Stimulated activated CD4-positive, alpha-beta T cell treated with anti-CD3 and anti-CD28 coated beads, TNF-alpha, amount 100 ng/mL, for 4 hours (primary cell): ENCODE measurements at regions not wholly inside any gene's neighbourhood (a gene's known extent, or its start where the extent isn't known, plus 50 kb on each side); places are given as distances from the start of the nearest gene placed in this dataset.

ENCODE experiments used
- DNase-seq, 3 experiments: peaks; one replicate each; pipeline ENCODE4 v3.0.0-alpha.2; 2020; ENCODE audit warnings: low read depth in 3 of 3

DNA sequence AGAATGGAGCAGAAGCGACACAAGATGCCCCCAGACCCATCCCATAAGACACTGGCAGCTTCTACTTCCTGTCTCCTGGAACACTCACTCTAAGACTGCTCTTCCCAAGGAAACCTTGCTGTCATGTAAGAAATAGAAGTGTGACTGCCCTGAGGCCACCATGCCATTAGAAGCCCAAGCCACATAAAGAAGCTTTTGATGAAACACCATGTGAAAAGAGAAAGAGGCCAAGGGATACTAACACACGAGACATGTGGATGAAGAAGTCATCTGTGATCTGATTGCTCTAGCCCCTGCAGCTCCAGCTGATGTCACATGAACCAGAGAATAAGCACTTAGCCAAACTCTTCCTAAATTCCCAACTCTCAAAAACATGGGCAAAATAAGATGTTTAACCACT lies 117.9 kb upstream of the PCSK2 start:
- no peak for DNase-seq

GRCh38 chr20:17109307-17109706 lies 117.5 kb upstream of the PCSK2 start:
- DNase-seq = no peak

DNA sequence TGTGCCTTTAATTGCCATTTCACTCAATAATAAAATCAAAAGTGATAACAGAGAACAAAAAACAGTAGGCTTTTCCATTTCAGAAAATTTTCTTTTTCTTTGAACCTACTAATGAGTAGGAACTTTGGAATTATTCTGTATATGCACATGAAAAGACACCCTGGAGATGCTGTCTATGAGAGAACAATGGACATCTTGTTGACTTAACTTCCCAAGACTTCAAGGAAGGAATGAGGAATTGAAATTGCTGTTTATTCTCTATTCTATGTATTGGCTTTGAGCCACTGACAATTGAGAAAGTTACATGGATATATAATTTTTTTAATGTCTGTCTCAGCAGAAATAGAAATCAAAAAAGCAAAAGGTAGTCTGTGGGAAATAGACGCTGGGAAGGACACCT lies 98.6 kb upstream of the PCSK2 start:
- no peak for DNase-seq

DNA sequence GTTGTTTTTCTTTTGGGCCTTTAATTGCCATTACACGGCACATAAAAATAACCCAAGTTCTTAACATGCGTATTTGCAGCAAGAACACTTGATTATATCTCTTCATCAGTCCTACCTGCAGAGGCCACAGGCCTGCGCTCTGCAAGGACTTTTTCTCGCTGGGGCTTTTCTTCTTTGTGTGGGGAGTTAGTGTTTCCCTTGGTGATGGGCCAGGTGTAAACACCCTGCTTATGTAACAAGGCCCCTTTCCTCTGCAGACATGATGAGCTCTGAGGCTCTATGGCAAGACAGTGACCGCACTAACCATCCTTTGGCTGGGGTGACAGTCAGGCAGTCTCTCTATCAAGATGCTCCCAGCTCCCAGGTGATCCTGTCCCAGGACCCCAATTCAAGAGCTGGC lies 97.8 kb upstream of the PCSK2 start:
- DNase-seq = no peak

- no peak for DNase-seq
Measured at GRCh38 chr20:17137692-17138091, 89.1 kb upstream of the PCSK2 start.

- no peak for DNase-seq
Measured at GRCh38 chr20:17138237-17138636, 88.6 kb upstream of the PCSK2 start.

GRCh38 chr20:17140894-17141293 lies 85.9 kb upstream of the PCSK2 start:
- DNase-seq = no peak

GRCh38 chr20:17141568-17141967 lies 85.3 kb upstream of the PCSK2 start:
- DNase-seq = no peak

DNA sequence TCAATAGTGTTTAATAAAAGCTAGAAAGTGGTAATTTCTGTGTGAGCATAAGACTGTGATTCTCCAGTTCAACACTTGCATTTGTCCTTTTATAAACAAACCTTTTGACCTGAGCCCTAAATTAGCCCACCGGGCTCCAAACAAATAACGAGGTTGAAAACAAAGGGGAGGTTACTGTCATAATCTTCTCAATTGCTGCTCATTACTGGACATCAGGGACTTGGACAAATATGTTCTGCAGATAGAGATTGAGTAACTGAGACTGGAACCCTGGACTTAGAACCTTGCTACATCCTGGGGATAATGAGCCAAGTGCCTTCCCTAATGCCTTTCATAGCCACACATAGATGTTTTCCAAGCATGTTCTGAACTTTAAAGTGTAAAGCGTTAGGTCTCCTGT lies 84.2 kb upstream of the PCSK2 start:
- DNase-seq = no peak

- DNase-seq = no peak
Measured at GRCh38 chr20:17150858-17151257, 76.0 kb upstream of the PCSK2 start.

DNA sequence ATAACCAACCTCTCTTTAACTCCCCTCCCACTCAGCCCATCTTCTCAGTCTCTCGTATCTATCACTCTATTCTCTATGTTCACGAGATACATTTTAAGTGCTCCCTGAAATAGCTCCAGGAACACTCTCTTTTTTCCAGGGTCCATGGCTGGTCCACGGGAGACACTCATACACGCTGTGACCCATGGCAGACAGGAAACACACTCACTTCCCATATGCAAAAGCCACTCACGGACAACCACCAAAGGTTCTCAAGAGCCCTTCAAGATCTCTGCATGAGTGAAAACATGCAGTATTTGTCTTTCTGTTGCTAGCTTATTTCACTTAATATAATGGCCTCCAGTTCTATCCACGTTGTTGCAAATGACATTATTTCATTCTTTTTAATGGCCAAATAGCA lies 71.4 kb upstream of the PCSK2 start:
- no peak for DNase-seq

DNA sequence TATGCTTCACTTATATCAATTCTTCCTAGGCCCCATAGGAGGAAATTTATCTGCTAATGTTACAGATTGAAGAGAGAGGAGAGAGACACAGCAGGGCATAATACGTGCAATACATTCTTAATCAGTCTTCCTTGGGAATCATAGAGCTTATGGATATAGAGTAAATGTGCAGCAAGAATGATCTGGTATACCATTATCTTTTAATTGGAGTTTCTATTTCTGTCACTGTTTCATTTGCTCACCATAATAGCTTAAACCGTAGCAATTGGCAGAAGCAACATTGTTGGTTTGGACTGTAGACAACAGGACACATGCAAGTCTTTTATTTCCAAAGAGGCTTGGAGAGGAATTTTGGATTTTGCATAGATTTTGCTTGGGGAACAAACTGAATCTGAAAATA lies 68.1 kb upstream of the PCSK2 start:
- no peak for DNase-seq

DNA sequence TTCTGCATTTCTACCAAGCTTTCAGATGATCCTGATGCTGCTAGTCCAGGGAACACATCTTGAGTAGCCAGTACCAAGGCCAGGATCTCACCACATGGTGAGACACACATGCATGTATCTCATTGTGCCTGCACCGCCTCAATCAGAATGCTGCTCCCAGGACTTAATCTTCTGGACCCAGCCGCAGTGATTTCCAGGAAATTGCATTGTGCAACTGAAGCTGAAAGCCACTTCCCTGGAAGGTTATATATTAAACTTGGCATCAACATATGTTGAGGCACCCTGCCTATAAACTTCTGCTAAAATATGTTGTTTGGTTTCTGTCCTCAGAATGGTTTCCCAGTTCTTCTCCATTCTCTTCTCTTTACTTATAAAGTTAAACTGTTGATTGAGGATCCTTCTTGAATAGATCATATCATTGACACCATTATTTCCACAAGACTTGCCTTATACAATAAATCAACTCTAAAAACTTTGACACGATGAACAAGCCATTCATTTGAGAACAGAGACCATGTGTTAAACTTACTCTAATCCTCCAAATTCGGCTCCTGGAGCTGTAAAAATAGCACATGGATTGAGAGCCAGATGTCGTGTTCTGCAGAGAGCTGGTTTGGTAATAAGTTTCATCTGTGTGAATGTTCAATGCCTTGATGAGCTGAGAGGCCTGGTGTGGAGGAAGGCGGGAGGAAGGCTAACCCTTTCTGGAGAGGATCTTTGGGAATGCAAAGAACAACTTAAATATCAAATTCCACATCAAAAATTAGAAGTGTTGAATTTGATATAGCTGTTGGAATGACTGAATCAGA lies 65.0 kb upstream of the PCSK2 start:
- DNase-seq = no peak

DNA sequence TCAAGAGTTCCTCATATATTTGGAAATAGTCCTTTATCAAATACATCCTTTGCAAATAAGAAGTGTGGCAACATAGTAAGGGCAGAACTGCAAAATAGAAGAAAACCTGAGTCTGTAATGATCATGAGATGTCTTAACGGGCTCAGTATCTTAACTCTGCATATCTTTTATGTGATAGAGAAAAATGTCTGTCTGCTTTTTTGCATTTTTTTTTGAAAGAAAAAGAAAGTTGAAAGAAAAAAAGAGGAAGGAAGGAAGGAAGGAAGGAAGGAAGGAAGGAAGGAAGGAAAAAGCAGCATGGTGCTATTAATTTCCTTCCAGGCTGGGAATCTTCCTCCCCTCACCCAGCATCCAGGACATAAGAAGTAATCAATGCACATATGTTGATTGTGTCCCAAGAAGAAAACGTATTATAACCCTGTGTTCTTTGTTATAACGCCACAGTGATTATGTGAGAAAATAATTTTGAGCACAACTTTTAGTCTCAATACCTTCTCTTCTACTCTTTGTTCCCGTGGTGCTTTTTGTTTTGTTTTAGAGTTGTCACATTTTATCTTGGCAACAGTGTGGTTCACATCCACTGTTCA lies 58.7 kb upstream of the PCSK2 start:
- DNase-seq = no peak

DNA sequence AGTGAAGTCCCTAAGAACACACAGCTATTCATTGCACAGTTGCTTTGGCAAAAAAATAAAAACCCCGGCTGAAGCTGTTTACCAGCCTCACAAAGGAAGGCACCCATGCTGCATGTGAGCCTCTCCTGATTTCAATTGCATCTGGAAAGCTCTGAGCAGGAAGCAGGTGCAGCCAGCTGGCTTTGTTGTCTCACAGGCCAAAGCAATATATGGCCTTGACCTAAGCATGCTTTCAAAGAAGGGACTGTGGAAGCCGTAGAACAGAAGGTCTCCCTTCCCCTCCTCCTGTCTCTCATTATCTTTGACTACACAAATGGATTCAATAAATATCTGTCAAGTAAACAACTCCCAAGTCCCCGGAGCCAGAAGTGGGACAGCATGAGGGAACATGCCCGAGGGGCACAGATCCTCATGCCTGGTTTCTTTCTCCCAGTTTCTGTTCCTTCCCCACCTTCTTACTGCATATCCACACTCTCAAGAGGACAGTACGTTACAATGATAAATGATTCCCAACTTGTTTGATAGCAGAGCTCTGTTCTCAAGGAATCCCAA lies 57.2 kb upstream of the PCSK2 start:
- no peak for DNase-seq

DNA sequence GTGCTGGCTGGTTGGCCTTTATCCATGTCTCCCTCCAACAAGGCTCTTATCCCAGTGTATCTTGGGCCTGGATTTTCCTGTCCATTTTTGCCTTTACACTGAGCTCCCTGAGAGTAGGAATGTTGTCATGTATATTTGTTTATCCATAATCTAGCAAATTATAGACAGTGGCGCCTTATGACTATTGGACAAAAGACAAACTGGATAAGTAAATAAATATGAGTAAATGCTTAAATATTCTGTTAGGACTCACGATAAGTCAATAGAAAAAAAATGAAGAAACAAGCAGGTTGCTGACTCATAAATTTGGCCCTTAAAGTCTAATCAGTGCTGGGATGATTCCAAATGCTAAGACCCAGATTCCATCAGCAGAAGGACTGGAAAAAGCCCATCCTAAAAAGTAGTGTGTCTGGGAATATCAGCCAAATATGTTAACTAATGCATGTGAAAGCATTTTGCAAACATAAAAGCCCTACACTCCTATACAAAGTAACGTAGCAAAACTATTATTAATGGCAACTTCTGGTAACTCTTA lies 55.0 kb upstream of the PCSK2 start:
- no peak for DNase-seq

DNA sequence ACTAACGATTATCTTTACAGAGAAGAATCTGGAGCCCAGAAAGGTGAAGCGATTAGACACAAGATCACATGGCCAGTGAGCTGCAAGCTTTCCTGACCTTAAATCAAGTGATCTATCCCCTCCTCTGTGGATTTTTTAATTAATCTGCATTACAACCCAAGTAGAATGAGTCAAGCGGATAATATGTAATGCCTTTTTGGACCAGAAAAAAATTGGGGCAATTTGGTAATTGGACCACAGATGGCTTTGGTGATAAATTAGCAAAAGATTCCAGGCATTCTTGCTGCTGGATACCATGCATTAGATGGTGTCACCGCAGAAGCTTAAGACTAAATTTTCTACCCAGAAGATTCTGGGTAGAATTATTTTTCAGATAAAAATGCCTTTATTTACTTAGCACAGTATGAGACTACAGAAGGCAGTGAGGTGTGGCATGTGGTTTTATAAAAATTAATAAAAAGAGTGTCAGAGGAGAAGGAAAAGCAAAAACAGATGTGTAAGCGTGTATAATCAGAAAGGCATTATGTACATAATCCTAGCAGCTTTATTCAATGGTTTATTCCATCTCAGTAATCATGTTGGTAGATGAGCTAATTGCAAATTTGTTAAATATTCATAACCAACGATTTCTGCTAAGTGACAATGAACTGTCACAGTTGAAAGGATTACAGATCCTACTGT lies 53.9 kb upstream of the PCSK2 start:
- no peak for DNase-seq
